ENCODE measurements at regions not wholly inside any gene's neighbourhood (a gene's known extent, or its start where the extent isn't known, plus 50 kb on each side); places are given as distances from the start of the nearest gene placed in this dataset.

GRCh38 chr19:31930401-31930800 lies 415.0 kb upstream of the ZNF507 start:
- TF ChIP-seq CTCF (conservative IDR thresholded peaks at IDR 0.05; ENCODE audit: low read depth, low read length) (no peak), POLR2A (IDR thresholded peaks at IDR 0.05; ENCODE audit: low read depth, low read length) (no peak), CHD1 (IDR thresholded peaks at IDR 0.05; ENCODE audit: low read depth, low read length) (no peak), SMC3 (IDR thresholded peaks at IDR 0.05; ENCODE audit: low read depth, low read length) (no peak), USF2 (IDR thresholded peaks at IDR 0.05; ENCODE audit: low read depth, low read length) (no peak), BHLHE40 (IDR thresholded peaks at IDR 0.05; ENCODE audit: low read depth, low read length) (no peak), RAD21 (IDR thresholded peaks at IDR 0.05; ENCODE audit: low read length) (no peak)

Measured in IMR-90 (cell line).